HG03520 (cell line): ENCODE measurements at regions not wholly inside any gene's neighbourhood (a gene's known extent, or its start where the extent isn't known, plus 50 kb on each side); places are given as distances from the start of the nearest gene placed in this dataset.

Experiments used
- ATAC-seq: cut with Tn5 transposase; IDR thresholded peaks from one replicate; pipeline ENCODE4 v1.9.1; 2021; ENCODE audit warnings: mild to moderate bottlenecking, moderate library complexity; ENCODE audit not compliant: unreplicated experiment

- no peak for ATAC-seq
Observed at GRCh38 chr4:4749137-4749536, 110.3 kb upstream of the MSX1 start.

GRCh38 chr4:4746444-4746843 is 113.0 kb upstream of the MSX1 start:
- ATAC-seq = no peak

GRCh38 chr4:4740071-4740470 is 119.4 kb upstream of the MSX1 start:
- no peak for ATAC-seq

- no peak for ATAC-seq
Observed at GRCh38 chr4:4735870-4736269, 123.6 kb upstream of the MSX1 start.

GRCh38 chr4:4735136-4735750 is 124.2 kb upstream of the MSX1 start:
- ATAC-seq = no peak

GRCh38 chr4:4734425-4734824 is 125.0 kb upstream of the MSX1 start:
- no peak for ATAC-seq

- no peak for ATAC-seq
Observed at GRCh38 chr4:4733663-4734062, 125.8 kb upstream of the MSX1 start.

GRCh38 chr4:4730249-4730648 is 129.2 kb upstream of the MSX1 start:
- no peak for ATAC-seq

GRCh38 chr4:4729206-4729605 is 130.3 kb upstream of the MSX1 start:
- no peak for ATAC-seq

GRCh38 chr4:4727536-4727935 is 131.9 kb upstream of the MSX1 start:
- no peak for ATAC-seq

- ATAC-seq = no peak
Observed at GRCh38 chr4:4726051-4726450, 133.4 kb upstream of the MSX1 start.

GRCh38 chr4:4724321-4724720 is 135.1 kb upstream of the MSX1 start:
- no peak for ATAC-seq

- no peak for ATAC-seq
Observed at GRCh38 chr4:4721636-4722035, 137.8 kb upstream of the MSX1 start.

GRCh38 chr4:4720646-4721045 is 138.8 kb upstream of the MSX1 start:
- no peak for ATAC-seq

- no peak for ATAC-seq
Observed at GRCh38 chr4:4719436-4719835, 140.0 kb upstream of the MSX1 start.

GRCh38 chr4:4717692-4718091 is 141.8 kb upstream of the MSX1 start:
- ATAC-seq = no peak

GRCh38 chr4:4714331-4714730 is 145.1 kb upstream of the MSX1 start:
- no peak for ATAC-seq

- ATAC-seq = no peak
Observed at GRCh38 chr4:4712800-4713528, 146.5 kb upstream of the MSX1 start.

- no peak for ATAC-seq
Observed at GRCh38 chr4:4711902-4712301, 147.6 kb upstream of the MSX1 start.

- ATAC-seq = no peak
Observed at GRCh38 chr4:4709736-4710135, 149.7 kb upstream of the MSX1 start.

GRCh38 chr4:4704267-4704666 is 155.2 kb upstream of the MSX1 start:
- ATAC-seq = no peak

- ATAC-seq = no peak
Observed at GRCh38 chr4:4697584-4697983, 155.7 kb upstream of the STX18 start.

GRCh38 chr4:4696530-4696929 is 154.7 kb upstream of the STX18 start:
- ATAC-seq = no peak
